ENCODE measurements at regions not wholly inside any gene's neighbourhood (a gene's known extent, or its start where the extent isn't known, plus 50 kb on each side); places are given as distances from the start of the nearest gene placed in this dataset.

GRCh38 chr5:153879596-153879995 is 159.1 kb downstream of the FAM114A2 start:
- CTCF ChIA-PET: no interaction called here
- no TSS peak for BruUV-seq (replicated peaks)
- Histone ChIP-seq H3K9ac (ENCODE audit: low read length) (no peak overlapping the region), H3K4me1 (ENCODE audit: control insufficient read depth in 1 of 2, insufficient read depth in 2 of 2, low read length in 2 of 2) (no peaks in the 10 kb centered on the region), H2AFZ (ENCODE audit: low read depth, low read length, poor library complexity, severe bottlenecking) (no peak overlapping the region), H3K27ac (ENCODE audit: low read depth, low read length) (no peak overlapping the region), H3K27me3 (ENCODE audit: insufficient read depth, low read length) (peaks cover 44% of the 10 kb centered on the region), H3K9me2 (ENCODE audit: insufficient read depth) (no peaks in the 10 kb centered on the region), H3K79me2 (ENCODE audit: insufficient read depth, low read length) (no peaks in the 10 kb centered on the region), H4K20me1 (ENCODE audit: insufficient read depth) (no peaks in the 10 kb centered on the region; the same call in 1 of the 2 replicates), H3K9me3 (ENCODE audit: control insufficient read depth in 1 of 2, insufficient read depth in 1 of 2, low read depth in 1 of 2, low read length in 2 of 2) (no peaks in the 10 kb centered on the region), H3K4me2 (ENCODE audit: low read length) (no peak overlapping the region), H3K36me3 (ENCODE audit: control insufficient read depth in 1 of 2, insufficient read depth in 2 of 2, low read length in 2 of 2) (no peaks in the 10 kb centered on the region), H3K4me3 (replicated peaks in 1 of 2; ENCODE audit: low read depth in 1 of 2, low read length in 2 of 2) (no peak overlapping the region)
- POLR2A ChIA-PET: no interaction called here
- RAD21 ChIA-PET (ENCODE audit: low non-redundant PET in 1 of 2, low total read pairs in 2 of 2, uncharacterized antibody in 2 of 2, unreplicated experiment in 2 of 2): no interaction called here
- no peak for TF ChIP-seq JUND (IDR thresholded peaks at IDR 0.05)
- TF ChIP-seq POLR2AphosphoS5 (IDR thresholded peaks at IDR 0.05; ENCODE audit: low read depth, low read length): no peak
- no peak for TF ChIP-seq CTCF (IDR thresholded peaks at IDR 0.05 in 2 of 3, conservative IDR thresholded peaks at IDR 0.05 in 1 of 3; ENCODE audit: borderline replicate concordance in 1 of 3, insufficient read depth in 1 of 3, low read depth in 2 of 3, low read length in 2 of 3)
- no peak for TF ChIP-seq YY1 (IDR thresholded peaks at IDR 0.05; ENCODE audit: extremely low read depth, insufficient replicate concordance, low read depth, low read length)
- no peak for TF ChIP-seq SIN3A (IDR thresholded peaks at IDR 0.05; ENCODE audit: low read depth)
- no peak for ATAC-seq
- no peak for DNase-seq (ENCODE audit: low read depth, low spot score)
- intact Hi-C loops (cut with micrococcal nuclease): no loop called here

DNA sequence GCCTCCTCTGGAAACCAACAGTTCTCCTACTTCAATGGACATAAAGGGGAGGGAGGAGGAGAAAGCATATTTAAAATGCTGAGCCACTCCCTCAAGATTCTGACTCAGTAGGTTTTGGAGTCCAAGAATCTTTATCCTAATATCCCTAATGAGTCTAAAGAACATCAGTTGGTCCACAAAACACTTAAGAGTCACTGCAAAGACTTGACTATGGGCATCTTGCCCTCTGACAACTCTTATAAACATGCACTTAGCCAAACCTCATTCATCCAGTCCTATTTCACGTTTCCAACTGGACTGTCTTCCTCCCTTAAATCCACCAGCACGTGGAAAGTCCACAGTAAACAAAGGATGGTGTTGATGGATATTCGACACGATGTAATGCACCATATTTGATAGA is 172.5 kb downstream of the FAM114A2 start:
- RAD21 ChIA-PET (ENCODE audit: low non-redundant PET in 1 of 2, low total read pairs in 2 of 2, uncharacterized antibody in 2 of 2, unreplicated experiment in 2 of 2): no interaction called here
- CTCF ChIA-PET: no interaction called here
- TF ChIP-seq SIN3A (IDR thresholded peaks at IDR 0.05; ENCODE audit: low read depth) (no peak), ZFX (IDR thresholded peaks at IDR 0.05) (no peak), RAD21 (IDR thresholded peaks at IDR 0.05; ENCODE audit: low read depth) (no peak), ELF1 (IDR thresholded peaks at IDR 0.05; ENCODE audit: borderline replicate concordance, low read depth) (no peak), SRF (IDR thresholded peaks at IDR 0.05; ENCODE audit: low read depth) (no peak), JUND (IDR thresholded peaks at IDR 0.05) (no peak), CTCF (IDR thresholded peaks at IDR 0.05 in 2 of 3, conservative IDR thresholded peaks at IDR 0.05 in 1 of 3; ENCODE audit: borderline replicate concordance in 1 of 3, insufficient read depth in 1 of 3, low read depth in 2 of 3, low read length in 2 of 3) (no peak), CEBPB (IDR thresholded peaks at IDR 0.05; ENCODE audit: low read depth) (no peak), ZNF274 (IDR thresholded peaks at IDR 0.05; ENCODE audit: low read depth, low read length) (no peak), POLR2A (IDR thresholded peaks at IDR 0.05; ENCODE audit: borderline replicate concordance, extremely low read depth, insufficient read depth, insufficient read length) (no peak), TCF7L2 (IDR thresholded peaks at IDR 0.05; ENCODE audit: borderline replicate concordance, extremely low read depth, insufficient read depth, insufficient read length) (no peak)
- TF ChIP-seq, protein P1, sequence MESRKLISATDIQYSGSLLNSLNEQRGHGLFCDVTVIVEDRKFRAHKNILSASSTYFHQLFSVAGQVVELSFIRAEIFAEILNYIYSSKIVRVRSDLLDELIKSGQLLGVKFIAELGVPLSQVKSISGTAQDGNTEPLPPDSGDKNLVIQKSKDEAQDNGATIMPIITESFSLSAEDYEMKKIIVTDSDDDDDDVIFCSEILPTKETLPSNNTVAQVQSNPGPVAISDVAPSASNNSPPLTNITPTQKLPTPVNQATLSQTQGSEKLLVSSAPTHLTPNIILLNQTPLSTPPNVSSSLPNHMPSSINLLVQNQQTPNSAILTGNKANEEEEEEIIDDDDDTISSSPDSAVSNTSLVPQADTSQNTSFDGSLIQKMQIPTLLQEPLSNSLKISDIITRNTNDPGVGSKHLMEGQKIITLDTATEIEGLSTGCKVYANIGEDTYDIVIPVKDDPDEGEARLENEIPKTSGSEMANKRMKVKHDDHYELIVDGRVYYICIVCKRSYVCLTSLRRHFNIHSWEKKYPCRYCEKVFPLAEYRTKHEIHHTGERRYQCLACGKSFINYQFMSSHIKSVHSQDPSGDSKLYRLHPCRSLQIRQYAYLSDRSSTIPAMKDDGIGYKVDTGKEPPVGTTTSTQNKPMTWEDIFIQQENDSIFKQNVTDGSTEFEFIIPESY (IDR thresholded peaks at IDR 0.05; ENCODE audit: extremely low read depth, insufficient replicate concordance, low read length): no peak
- TF ChIP-seq, protein P2, sequence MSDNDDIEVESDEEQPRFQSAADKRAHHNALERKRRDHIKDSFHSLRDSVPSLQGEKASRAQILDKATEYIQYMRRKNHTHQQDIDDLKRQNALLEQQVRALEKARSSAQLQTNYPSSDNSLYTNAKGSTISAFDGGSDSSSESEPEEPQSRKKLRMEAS (IDR thresholded peaks at IDR 0.05): no peak

More for the DNA sequence above, 172.5 kb downstream of the FAM114A2 start:
- H2AFZ ChIP-seq (ENCODE audit: low read depth, low read length, poor library complexity, severe bottlenecking): no peak overlapping the region
- no peaks in the 10 kb centered on the region for H3K9me3 ChIP-seq (ENCODE audit: control insufficient read depth in 1 of 2, insufficient read depth in 1 of 2, low read depth in 1 of 2, low read length in 2 of 2)
- H3K79me2 ChIP-seq (ENCODE audit: insufficient read depth, low read length): no peaks in the 10 kb centered on the region
- no peak overlapping the region for H3K9ac ChIP-seq (ENCODE audit: low read length)
- no peaks in the 10 kb centered on the region for H3K36me3 ChIP-seq (ENCODE audit: control insufficient read depth in 1 of 2, insufficient read depth in 2 of 2, low read length in 2 of 2)
- no peaks in the 10 kb centered on the region for H4K20me1 ChIP-seq (ENCODE audit: insufficient read depth)
- intact Hi-C loops (cut with micrococcal nuclease): no loop called here
- H3K4me2 ChIP-seq (ENCODE audit: low read length): no peak overlapping the region
- no peaks in the 10 kb centered on the region for H3K9me2 ChIP-seq (ENCODE audit: insufficient read depth)
- no peak for DNase-seq (ENCODE audit: low read depth, low spot score)
- no peaks in the 10 kb centered on the region for H3K4me1 ChIP-seq (ENCODE audit: control insufficient read depth in 1 of 2, insufficient read depth in 2 of 2, low read length in 2 of 2)
- BruUV-seq (replicated peaks): no TSS peak
- H3K27ac ChIP-seq (ENCODE audit: low read depth, low read length): no peak overlapping the region
- ATAC-seq: no peak
- POLR2A ChIA-PET: no interaction called here
- peaks cover 43% of the 10 kb centered on the region for H3K27me3 ChIP-seq (ENCODE audit: insufficient read depth, low read length)
- no peak overlapping the region for H3K4me3 ChIP-seq (replicated peaks in 1 of 2; ENCODE audit: low read depth in 1 of 2, low read length in 2 of 2)

Data from HCT116 (cell line).